ENCODE measurements at regions not wholly inside any gene's neighbourhood (a gene's known extent, or its start where the extent isn't known, plus 50 kb on each side); places are given as distances from the start of the nearest gene placed in this dataset.

DNA sequence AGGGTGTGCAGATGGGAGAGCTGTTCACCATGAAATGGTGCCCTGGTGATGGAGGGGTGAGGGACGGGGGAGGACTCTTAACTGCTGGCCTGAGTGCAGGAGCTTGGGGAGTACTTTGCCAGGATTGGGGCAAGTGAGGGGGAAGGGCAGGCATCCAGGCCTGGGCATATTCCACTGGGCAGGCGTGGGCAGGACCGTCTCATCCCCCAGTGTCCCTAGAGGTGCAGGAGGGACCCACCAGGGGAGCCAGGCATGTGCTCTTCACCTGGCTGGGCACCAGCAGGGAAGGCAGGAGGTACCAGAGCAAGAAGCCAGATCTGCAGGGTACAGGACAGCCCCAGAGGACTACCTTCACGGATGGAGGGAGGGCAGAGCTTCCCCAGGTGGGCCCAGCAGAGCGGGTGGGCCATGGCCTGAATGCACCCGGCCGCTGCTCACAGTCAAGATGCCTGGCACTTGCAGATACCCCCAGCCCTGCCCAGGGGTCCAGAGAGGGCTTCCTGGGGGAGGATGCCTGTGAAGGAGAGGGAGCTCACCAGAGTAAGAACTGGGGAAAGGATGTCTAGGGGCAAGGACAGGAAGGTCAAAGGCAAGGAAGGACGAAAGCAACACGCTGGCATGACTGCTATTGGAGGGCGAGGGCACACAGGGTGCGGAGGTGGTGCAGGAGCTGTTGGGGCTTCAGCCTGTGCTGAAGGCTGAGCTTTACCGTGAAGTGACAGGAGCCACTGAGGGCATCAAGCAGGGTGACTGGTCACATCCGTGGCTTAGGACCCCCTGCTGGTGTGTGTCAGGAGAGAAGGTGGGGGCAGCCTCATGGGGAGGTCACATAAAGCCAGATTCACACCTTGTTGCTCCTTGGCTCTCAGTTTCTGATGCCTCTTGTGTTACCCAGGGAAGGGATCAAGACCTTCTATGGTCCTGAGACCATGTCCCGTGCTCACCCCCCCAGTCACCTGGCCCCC, 68.2 kb upstream of the NKX1-1 start:
- intact Hi-C loops (cut with micrococcal nuclease) = no loop called here
- dilution Hi-C loops (cut with MboI; ENCODE audit: extremely low pct_ligation_motif_present, low sequenced_read_pairs) = no loop called here
- Histone ChIP-seq H3K27ac (ENCODE audit: insufficient read depth, low read depth, low read length) (no peak overlapping the region), H3K79me2 (ENCODE audit: control insufficient read depth, insufficient read depth, low read length) (no peaks in the 10 kb centered on the region), H3K9me1 (replicated peaks; ENCODE audit: control insufficient read depth, extremely low read depth, insufficient read depth, low read length) (no peaks in the 10 kb centered on the region), H3K27me3 (ENCODE audit: control insufficient read depth in 2 of 2, insufficient read depth in 2 of 2, low read length in 2 of 2) (peaks cover 0 to 4% of the 10 kb centered on the region in 2 experiments), H3K4me1 (ENCODE audit: control insufficient read depth, extremely low read depth, insufficient read depth, low read length) (no peaks in the 10 kb centered on the region), H3K4me2 (ENCODE audit: insufficient read depth, low read length) (no peak overlapping the region), H4K20me1 (replicated peaks; ENCODE audit: control insufficient read depth, extremely low read depth, insufficient read depth, low read length) (no peaks in the 10 kb centered on the region), H3K4me3 (replicated peaks in 1 of 3; ENCODE audit: insufficient read depth in 1 of 3, low read depth in 1 of 3, low read length in 3 of 3) (no peak overlapping the region), H3K9ac (replicated peaks; ENCODE audit: extremely low read depth, insufficient read depth, low read length) (no peak overlapping the region), H3K36me3 (ENCODE audit: control insufficient read depth in 2 of 2, extremely low read depth in 1 of 2, insufficient read depth in 2 of 2, low read length in 2 of 2) (no peaks in the 10 kb centered on the region), H2AFZ (ENCODE audit: low read depth, low read length) (no peak overlapping the region), H3K9me3 (replicated peaks; ENCODE audit: control insufficient read depth, insufficient read depth, low read length) (no peaks in the 10 kb centered on the region)
- TF ChIP-seq GATA2 (IDR thresholded peaks at IDR 0.05; ENCODE audit: insufficient read depth, insufficient read length, low read depth, low read length) = no peak
- CTCF ChIA-PET = no interaction called here
- BruUV-seq (replicated peaks) = no TSS peak
- POLR2A ChIA-PET = no interaction called here
- DNase-seq (ENCODE audit: low read depth, low spot score) = no peak
- no peak for FAIRE-seq

DNA sequence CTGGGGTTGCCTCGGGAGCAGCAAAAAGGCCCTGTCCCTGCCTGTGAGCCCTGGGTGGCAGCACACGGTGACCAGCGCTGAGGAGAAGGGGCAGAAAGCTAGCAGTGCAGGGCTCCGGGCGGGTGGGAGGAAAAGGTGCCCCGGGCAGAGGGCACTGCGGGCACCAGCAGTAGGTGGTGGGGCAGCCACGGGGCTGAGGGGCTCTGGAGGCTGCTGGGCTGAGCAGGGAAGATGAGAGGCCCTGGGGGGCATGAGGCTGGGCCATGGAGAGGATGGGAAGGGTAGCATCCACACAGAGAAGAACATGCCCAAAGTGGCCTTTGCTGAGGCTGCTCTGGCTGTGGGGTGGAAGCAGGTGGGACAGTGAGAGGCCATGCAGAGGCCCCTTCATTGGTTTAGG, 67.5 kb upstream of the NKX1-1 start:
- no peaks in the 10 kb centered on the region for H3K9me3 ChIP-seq (replicated peaks; ENCODE audit: control insufficient read depth, insufficient read depth, low read length)
- H3K4me2 ChIP-seq (ENCODE audit: insufficient read depth, low read length) = no peak overlapping the region
- no peaks in the 10 kb centered on the region for H3K9me1 ChIP-seq (replicated peaks; ENCODE audit: control insufficient read depth, extremely low read depth, insufficient read depth, low read length)
- no peak overlapping the region for H3K9ac ChIP-seq (replicated peaks; ENCODE audit: extremely low read depth, insufficient read depth, low read length)
- dilution Hi-C loops (cut with MboI; ENCODE audit: extremely low pct_ligation_motif_present, low sequenced_read_pairs) = no loop called here
- H3K79me2 ChIP-seq (ENCODE audit: control insufficient read depth, insufficient read depth, low read length) = no peaks in the 10 kb centered on the region
- DNase-seq (ENCODE audit: low read depth, low spot score) (no peak), FAIRE-seq (no peak)
- BruUV-seq (replicated peaks) = no TSS peak
- no peak overlapping the region for H2AFZ ChIP-seq (ENCODE audit: low read depth, low read length)
- H4K20me1 ChIP-seq (replicated peaks; ENCODE audit: control insufficient read depth, extremely low read depth, insufficient read depth, low read length) = no peaks in the 10 kb centered on the region
- H3K27me3 ChIP-seq (ENCODE audit: control insufficient read depth in 2 of 2, insufficient read depth in 2 of 2, low read length in 2 of 2) = peaks cover 0 to 4% of the 10 kb centered on the region in 2 experiments
- H3K27ac ChIP-seq (ENCODE audit: insufficient read depth, low read depth, low read length) = no peak overlapping the region
- H3K36me3 ChIP-seq (ENCODE audit: control insufficient read depth in 2 of 2, extremely low read depth in 1 of 2, insufficient read depth in 2 of 2, low read length in 2 of 2) = no peaks in the 10 kb centered on the region
- no peak overlapping the region for H3K4me3 ChIP-seq (replicated peaks in 1 of 3; ENCODE audit: insufficient read depth in 1 of 3, low read depth in 1 of 3, low read length in 3 of 3)
- POLR2A ChIA-PET = no interaction called here
- TF ChIP-seq POLR2A (IDR thresholded peaks at IDR 0.05; ENCODE audit: low read depth, low read length) (no peak), EZH2 (IDR thresholded peaks at IDR 0.05; ENCODE audit: borderline replicate concordance, low read depth, low read length, severe bottlenecking) (no peak), JUN (IDR thresholded peaks at IDR 0.05; ENCODE audit: borderline replicate concordance, insufficient read depth, insufficient read length, low read depth) (no peak), GATA2 (IDR thresholded peaks at IDR 0.05; ENCODE audit: insufficient read depth, insufficient read length, low read depth, low read length) (no peak), MYC (IDR thresholded peaks at IDR 0.05; ENCODE audit: low read depth, low read length) (no peak), FOS (IDR thresholded peaks at IDR 0.05; ENCODE audit: borderline replicate concordance, insufficient read depth, low read length) (no peak), POLR2AphosphoS5 (IDR thresholded peaks at IDR 0.05; ENCODE audit: insufficient read depth, low read depth, low read length) (no peak)
- TF ChIP-seq, protein P1, sequence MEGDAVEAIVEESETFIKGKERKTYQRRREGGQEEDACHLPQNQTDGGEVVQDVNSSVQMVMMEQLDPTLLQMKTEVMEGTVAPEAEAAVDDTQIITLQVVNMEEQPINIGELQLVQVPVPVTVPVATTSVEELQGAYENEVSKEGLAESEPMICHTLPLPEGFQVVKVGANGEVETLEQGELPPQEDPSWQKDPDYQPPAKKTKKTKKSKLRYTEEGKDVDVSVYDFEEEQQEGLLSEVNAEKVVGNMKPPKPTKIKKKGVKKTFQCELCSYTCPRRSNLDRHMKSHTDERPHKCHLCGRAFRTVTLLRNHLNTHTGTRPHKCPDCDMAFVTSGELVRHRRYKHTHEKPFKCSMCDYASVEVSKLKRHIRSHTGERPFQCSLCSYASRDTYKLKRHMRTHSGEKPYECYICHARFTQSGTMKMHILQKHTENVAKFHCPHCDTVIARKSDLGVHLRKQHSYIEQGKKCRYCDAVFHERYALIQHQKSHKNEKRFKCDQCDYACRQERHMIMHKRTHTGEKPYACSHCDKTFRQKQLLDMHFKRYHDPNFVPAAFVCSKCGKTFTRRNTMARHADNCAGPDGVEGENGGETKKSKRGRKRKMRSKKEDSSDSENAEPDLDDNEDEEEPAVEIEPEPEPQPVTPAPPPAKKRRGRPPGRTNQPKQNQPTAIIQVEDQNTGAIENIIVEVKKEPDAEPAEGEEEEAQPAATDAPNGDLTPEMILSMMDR (IDR thresholded peaks at IDR 0.05; ENCODE audit: extremely low read depth in 1 of 2, insufficient read depth in 1 of 2, low read depth in 1 of 2, low read length in 2 of 2) = no peak
- TF ChIP-seq, protein P2, sequence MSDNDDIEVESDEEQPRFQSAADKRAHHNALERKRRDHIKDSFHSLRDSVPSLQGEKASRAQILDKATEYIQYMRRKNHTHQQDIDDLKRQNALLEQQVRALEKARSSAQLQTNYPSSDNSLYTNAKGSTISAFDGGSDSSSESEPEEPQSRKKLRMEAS (IDR thresholded peaks at IDR 0.05; ENCODE audit: insufficient read depth, insufficient read length) = no peak
- intact Hi-C loops (cut with micrococcal nuclease) = no loop called here
- H3K4me1 ChIP-seq (ENCODE audit: control insufficient read depth, extremely low read depth, insufficient read depth, low read length) = no peaks in the 10 kb centered on the region
- CTCF ChIA-PET = no interaction called here

Data from endothelial cell of umbilical vein (primary cell).